Neural progenitor cell (in vitro differentiated cells): ENCODE measurements at regions not wholly inside any gene's neighbourhood (a gene's known extent, or its start where the extent isn't known, plus 50 kb on each side); places are given as distances from the start of the nearest gene placed in this dataset.

Source experiments
- DNase-seq: peaks from one replicate; pipeline ENCODE4 v3.0.0-alpha.2; 2016; ENCODE audit warnings: low spot score
- H2AFZ ChIP-seq: fragments of 200-600 bp; sonication (generic); replicated peaks from 2 replicates; pipeline ENCODE4 v1.6.1; 2016; ENCODE audit warnings: antibody characterized with exemption
- H3F3A ChIP-seq: fragments of 200-600 bp; sonication (generic); 2 replicates; pipeline ENCODE4 v1.6.1; 2016; ENCODE audit warnings: antibody characterized with exemption, low read depth
- H3K27ac ChIP-seq: fragments of 200-600 bp; sonication (generic); 2 replicates; pipeline ENCODE4 v1.5.1; 2016; ENCODE audit warnings: mild to moderate bottlenecking
- H3K27me3 ChIP-seq: fragments of 200-600 bp; sonication (generic); 2 replicates; pipeline ENCODE4 v1.6.1; 2016; ENCODE audit warnings: mild to moderate bottlenecking, moderate library complexity
- H3K36me3 ChIP-seq: fragments of 200-600 bp; sonication (generic); 2 replicates; pipeline ENCODE4 v1.5.1; 2016
- H3K4me1 ChIP-seq: fragments of 200-600 bp; sonication (generic); 2 replicates; pipeline ENCODE4 v1.6.1; 2016; ENCODE audit warnings: mixed run types
- H3K4me2 ChIP-seq: fragments of 200-600 bp; sonication (generic); 2 replicates; pipeline ENCODE4 v1.6.1; 2016
- H3K4me3 ChIP-seq: fragments of 200-600 bp; sonication (generic); 2 replicates; pipeline ENCODE4 v1.5.1; 2016
- H3K79me2 ChIP-seq: fragments of 200-600 bp; sonication (generic); 2 replicates; pipeline ENCODE4 v1.6.1; 2016; ENCODE audit warnings: low read depth
- H3K9ac ChIP-seq: fragments of 200-600 bp; sonication (generic); 2 replicates; pipeline ENCODE4 v1.6.1; 2016
- H3K9me3 ChIP-seq: fragments of 200-600 bp; sonication (generic); 2 replicates; pipeline ENCODE4 v1.5.1; 2016; ENCODE audit warnings: low read depth
- H4K20me1 ChIP-seq: fragments of 200-600 bp; sonication (generic); 2 replicates; pipeline ENCODE4 v1.6.1; 2016; ENCODE audit warnings: low read depth
- H3K27ac Mint-ChIP-seq: 3 replicates; pipeline ENCODE4 v1.8.0; 2021; ENCODE audit warnings: mixed read lengths
- H3K27me3 Mint-ChIP-seq: 2 replicates; pipeline ENCODE4 v1.8.0; 2022; ENCODE audit warnings: low read depth, mild to moderate bottlenecking, inconsistent platforms, moderate library complexity, mixed read lengths; ENCODE audit not compliant: insufficient read depth
- H3K36me3 Mint-ChIP-seq: 3 replicates; pipeline ENCODE4 v1.8.0; 2021; ENCODE audit warnings: mixed read lengths
- H3K4me1 Mint-ChIP-seq: 3 replicates; pipeline ENCODE4 v1.8.0; 2021; ENCODE audit warnings: mixed read lengths
- H3K4me3 Mint-ChIP-seq: 3 replicates; pipeline ENCODE4 v1.8.0; 2021; ENCODE audit warnings: mild to moderate bottlenecking, moderate library complexity, mixed read lengths
- H3K9me3 Mint-ChIP-seq: 3 replicates; pipeline ENCODE4 v1.8.0; 2020; ENCODE audit warnings: mixed read lengths
- CTCF ChIP-seq: fragments of 200-600 bp; sonication (generic); IDR thresholded peaks from 2 replicates; pipeline ENCODE4 v1.5.1; 2017; ENCODE audit warnings: antibody characterized with exemption, mild to moderate bottlenecking
- EZH2 ChIP-seq: fragments of 200-600 bp; sonication (generic); IDR thresholded peaks from 2 replicates; pipeline ENCODE4 v1.6.1; 2017; ENCODE audit warnings: antibody characterized with exemption, mild to moderate bottlenecking, moderate library complexity
- EZH2phosphoT487 ChIP-seq: fragments of 200-600 bp; sonication (generic); IDR thresholded peaks from 2 replicates; pipeline ENCODE4 v1.6.1; 2017; ENCODE audit warnings: antibody characterized with exemption

DNA sequence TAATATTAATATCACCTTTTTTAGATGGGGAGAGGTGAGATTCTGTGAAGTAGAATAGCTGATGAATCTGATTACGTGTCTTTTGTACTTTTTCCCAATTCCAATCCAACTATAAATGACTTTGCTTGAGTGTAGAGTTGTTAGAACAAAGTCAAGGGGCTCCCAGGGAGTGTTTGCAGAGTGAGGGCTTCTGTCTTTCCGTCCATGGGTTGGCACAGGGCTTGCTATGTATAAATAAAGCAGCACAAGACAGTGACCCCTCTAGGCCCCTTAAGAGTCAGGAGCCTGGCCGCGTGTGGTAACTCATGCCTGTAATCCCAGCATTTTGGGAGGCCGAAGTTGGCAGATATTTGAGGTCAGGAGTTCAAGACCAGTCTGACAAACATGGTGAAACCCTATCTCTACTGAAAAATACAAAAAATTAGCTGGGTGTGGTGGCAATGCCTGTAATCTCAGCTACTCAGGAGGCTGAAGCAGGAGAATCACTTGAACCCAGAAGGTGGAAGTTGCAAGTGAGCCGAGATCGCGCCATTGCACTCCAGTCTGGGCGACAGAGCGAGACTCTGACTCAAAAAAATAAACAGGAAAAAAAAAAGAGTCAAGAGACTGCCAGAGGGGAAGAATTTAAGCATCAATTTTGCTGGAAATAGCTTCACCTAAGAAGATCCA is 127.9 kb upstream of the HS3ST3A1 start:
- Histone ChIP-seq H3K4me2 (no peak overlapping the region), H3K27ac (no peak overlapping the region), H2AFZ (no peak overlapping the region), H3K4me1 (no peaks in the 10 kb centered on the region), H3K4me3 (no peak overlapping the region), H4K20me1 (no peaks in the 10 kb centered on the region), H3F3A (no peaks in the 10 kb centered on the region), H3K79me2 (no peaks in the 10 kb centered on the region), H3K9me3 (no peaks in the 10 kb centered on the region), H3K36me3 (no peaks in the 10 kb centered on the region), H3K27me3 (no peaks in the 10 kb centered on the region), H3K9ac (no peak overlapping the region)
- Mint-ChIP-seq H3K36me3 (no peaks in the 10 kb centered on the region), H3K9me3 (peaks cover 5% of the 10 kb centered on the region), H3K27me3 (peaks cover 2% of the 10 kb centered on the region), H3K4me3 (no peak overlapping the region), H3K4me1 (no peaks in the 10 kb centered on the region), H3K27ac (no peak overlapping the region)
- TF ChIP-seq CTCF = no peak
- no peak for TF ChIP-seq EZH2phosphoT487
- TF ChIP-seq EZH2 = no peak
- no peak for DNase-seq

GRCh38 chr17:13734880-13735279 is 133.2 kb upstream of the HS3ST3A1 start:
- peaks cover 5% of the 10 kb centered on the region for H3K9me3 Mint-ChIP-seq
- H2AFZ ChIP-seq = no peak overlapping the region

DNA sequence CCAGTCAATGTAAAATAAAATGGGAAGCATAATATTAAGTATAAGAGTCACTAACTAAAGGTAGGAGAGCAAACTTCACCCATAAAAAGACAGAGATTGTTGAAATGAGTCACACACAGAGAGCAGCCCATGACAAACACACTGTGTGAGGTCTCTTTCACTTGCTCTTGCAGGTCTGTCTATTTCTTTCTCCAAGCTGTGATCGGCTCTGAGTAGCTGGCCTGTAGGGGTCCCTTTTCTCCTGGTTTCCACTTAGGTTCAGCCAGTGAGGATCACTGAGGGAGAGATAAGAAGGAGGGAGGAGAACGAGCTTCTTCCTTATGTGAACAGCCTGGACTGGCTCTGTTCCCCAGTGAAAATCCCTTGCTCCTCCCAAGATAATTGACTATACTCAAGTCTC is 133.7 kb upstream of the HS3ST3A1 start:
- H3F3A ChIP-seq = no peaks in the 10 kb centered on the region
- no peaks in the 10 kb centered on the region for H3K4me1 ChIP-seq
- no peaks in the 10 kb centered on the region for H4K20me1 ChIP-seq
- peak; percentile 45 for TF ChIP-seq CTCF
- TF ChIP-seq EZH2 = no peak
- H3K27ac Mint-ChIP-seq = no peak overlapping the region
- no peak overlapping the region for H3K4me2 ChIP-seq
- DNase-seq = peak; percentile 57
- H2AFZ ChIP-seq = peak overlapping the region; percentile 48
- no peaks in the 10 kb centered on the region for H3K4me1 Mint-ChIP-seq
- H3K27ac ChIP-seq = no peak overlapping the region
- H3K36me3 Mint-ChIP-seq = no peaks in the 10 kb centered on the region
- peaks cover 5% of the 10 kb centered on the region for H3K9me3 Mint-ChIP-seq
- H3K79me2 ChIP-seq = no peaks in the 10 kb centered on the region
- H3K9me3 ChIP-seq = no peaks in the 10 kb centered on the region
- H3K36me3 ChIP-seq = no peaks in the 10 kb centered on the region
- H3K9ac ChIP-seq = no peak overlapping the region
- H3K4me3 ChIP-seq = no peak overlapping the region
- H3K4me3 Mint-ChIP-seq = no peak overlapping the region
- no peaks in the 10 kb centered on the region for H3K27me3 Mint-ChIP-seq
- no peaks in the 10 kb centered on the region for H3K27me3 ChIP-seq

More at GRCh38 chr17:13734880-13735279, 133.2 kb upstream of the HS3ST3A1 start:
- H3F3A ChIP-seq = no peaks in the 10 kb centered on the region
- Mint-ChIP-seq H3K27ac (no peak overlapping the region), H3K36me3 (no peaks in the 10 kb centered on the region), H3K27me3 (peaks cover 2% of the 10 kb centered on the region), H3K4me3 (no peak overlapping the region), H3K4me1 (no peaks in the 10 kb centered on the region)
- H3K9me3 ChIP-seq = no peaks in the 10 kb centered on the region
- no peak overlapping the region for H3K4me2 ChIP-seq
- no peak overlapping the region for H3K4me3 ChIP-seq
- no peak overlapping the region for H3K9ac ChIP-seq
- no peaks in the 10 kb centered on the region for H3K27me3 ChIP-seq
- H4K20me1 ChIP-seq = no peaks in the 10 kb centered on the region
- TF ChIP-seq EZH2 = no peak
- TF ChIP-seq CTCF = no peak
- no peak for TF ChIP-seq EZH2phosphoT487
- H3K4me1 ChIP-seq = no peaks in the 10 kb centered on the region
- DNase-seq = no peak
- H3K79me2 ChIP-seq = no peaks in the 10 kb centered on the region
- H3K36me3 ChIP-seq = no peaks in the 10 kb centered on the region
- H3K27ac ChIP-seq = no peak overlapping the region
